Hepatocyte (in vitro differentiated cells): ENCODE measurements at regions not wholly inside any gene's neighbourhood (a gene's known extent, or its start where the extent isn't known, plus 50 kb on each side); places are given as distances from the start of the nearest gene placed in this dataset.

Experiments
- DNase-seq: peaks from one replicate; pipeline ENCODE4 v3.0.0-alpha.2; 2016; ENCODE audit warnings: low spot score
- H2AFZ ChIP-seq: fragments of 200-600 bp; sonication (generic); 2 replicates; pipeline ENCODE4 v1.6.0; 2016; ENCODE audit warnings: antibody characterized with exemption, mild to moderate bottlenecking
- H3K27ac ChIP-seq: fragments of 200-600 bp; sonication (generic); 2 replicates; pipeline ENCODE4 v1.5.1; 2016; ENCODE audit warnings: mild to moderate bottlenecking
- H3K27me3 ChIP-seq: fragments of 200-600 bp; sonication (generic); 2 replicates; pipeline ENCODE4 v1.6.1; 2016
- H3K36me3 ChIP-seq: fragments of 200-600 bp; sonication (generic); replicated peaks from 2 replicates; pipeline ENCODE4 v1.5.1; 2016; ENCODE audit warnings: low read depth; ENCODE audit not compliant: insufficient read depth
- H3K4me1 ChIP-seq: fragments of 200-600 bp; sonication (generic); 2 replicates; pipeline ENCODE4 v1.5.1; 2016; ENCODE audit warnings: mild to moderate bottlenecking, moderate library complexity; ENCODE audit not compliant: insufficient read depth
- H3K4me2 ChIP-seq: fragments of 200-600 bp; sonication (generic); 2 replicates; pipeline ENCODE4 v1.6.0; 2016
- H3K4me3 ChIP-seq: fragments of 200-600 bp; sonication (generic); 2 replicates; pipeline ENCODE4 v1.5.1; 2016; ENCODE audit warnings: mild to moderate bottlenecking
- H3K79me2 ChIP-seq: fragments of 200-600 bp; sonication (generic); 2 replicates; pipeline ENCODE4 v1.6.0; 2017; ENCODE audit warnings: mild to moderate bottlenecking
- H3K9me2 ChIP-seq: fragments of 200-600 bp; sonication (generic); replicated peaks from 2 replicates; pipeline ENCODE4 v1.6.0; 2017; ENCODE audit warnings: mild to moderate bottlenecking; ENCODE audit not compliant: insufficient read depth
- H3K9me3 ChIP-seq: fragments of 200-600 bp; sonication (generic); 2 replicates; pipeline ENCODE4 v1.5.1; 2016; ENCODE audit warnings: low read depth, mild to moderate bottlenecking
- H4K20me1 ChIP-seq: fragments of 200-600 bp; sonication (generic); 2 replicates; pipeline ENCODE4 v1.6.0; 2016; ENCODE audit warnings: mild to moderate bottlenecking; ENCODE audit not compliant: insufficient read depth, poor library complexity, severe bottlenecking
- CTCF ChIP-seq: fragments of 200-600 bp; sonication (generic); IDR thresholded peaks from 2 replicates; pipeline ENCODE4 v1.5.1; 2016; ENCODE audit warnings: antibody characterized with exemption, mild to moderate bottlenecking; ENCODE audit not compliant: poor library complexity
- EZH2 ChIP-seq: fragments of 200-600 bp; sonication (generic); IDR thresholded peaks from 2 replicates; pipeline ENCODE4 v1.6.1; 2016; ENCODE audit warnings: antibody characterized with exemption, mild to moderate bottlenecking, borderline replicate concordance
- EZH2phosphoT487 ChIP-seq: fragments of 200-600 bp; sonication (generic); IDR thresholded peaks from one replicate; pipeline ENCODE4 v1.6.1; 2018; ENCODE audit warnings: antibody characterized with exemption, mild to moderate bottlenecking, low read depth, moderate library complexity; ENCODE audit not compliant: unreplicated experiment, severe bottlenecking
- WGBS: methylation state at CpG from one replicate; pipeline ENCODE4 v1.1.6; 2016; ENCODE audit warnings: low lambda C conversion rate; ENCODE audit errors: missing lambda C conversion rate; 5-methylcytosine and 5-hydroxymethylcytosine counted together

- Histone ChIP-seq H3K27ac (no peak overlapping the region), H3K4me2 (no peak overlapping the region), H3K36me3 (no peaks in the 10 kb centered on the region), H2AFZ (no peak overlapping the region), H3K27me3 (no peaks in the 10 kb centered on the region), H3K79me2 (no peaks in the 10 kb centered on the region), H3K4me1 (no peaks in the 10 kb centered on the region), H3K4me3 (no peak overlapping the region), H3K9me2 (no peaks in the 10 kb centered on the region), H3K9me3 (no peaks in the 10 kb centered on the region), H4K20me1 (no peaks in the 10 kb centered on the region)
- TF ChIP-seq CTCF (no peak), EZH2phosphoT487 (no peak), EZH2 (no peak)
- no peak for DNase-seq
Observed at GRCh38 chr3:118468801-118469200, 565.8 kb downstream of the IGSF11 start.

GRCh38 chr3:118472586-118472985, 562.1 kb downstream of the IGSF11 start:
- H3K27ac ChIP-seq: no peak overlapping the region
- WGBS: 32% methylated on average over 1 of the region's 1 CpG

GRCh38 chr3:118473343-118473742, 561.3 kb downstream of the IGSF11 start:
- H3K36me3 ChIP-seq: no peaks in the 10 kb centered on the region
- DNase-seq: no peak
- peaks cover 7% of the 10 kb centered on the region for H3K4me1 ChIP-seq
- TF ChIP-seq EZH2: no peak
- no peak for TF ChIP-seq EZH2phosphoT487
- TF ChIP-seq CTCF: no peak
- no peaks in the 10 kb centered on the region for H3K79me2 ChIP-seq
- no peaks in the 10 kb centered on the region for H3K9me2 ChIP-seq
- no peak overlapping the region for H3K4me3 ChIP-seq
- no peaks in the 10 kb centered on the region for H3K27me3 ChIP-seq
- no peaks in the 10 kb centered on the region for H4K20me1 ChIP-seq
- H2AFZ ChIP-seq: no peak overlapping the region
- H3K27ac ChIP-seq: no peak overlapping the region
- H3K4me2 ChIP-seq: no peak overlapping the region
- H3K9me3 ChIP-seq: no peaks in the 10 kb centered on the region

More at GRCh38 chr3:118472586-118472985, 562.1 kb downstream of the IGSF11 start:
- Histone ChIP-seq H3K36me3 (no peaks in the 10 kb centered on the region), H3K9me3 (no peaks in the 10 kb centered on the region), H3K4me2 (no peak overlapping the region), H4K20me1 (no peaks in the 10 kb centered on the region), H3K27me3 (no peaks in the 10 kb centered on the region), H2AFZ (no peak overlapping the region), H3K4me1 (peaks cover 7% of the 10 kb centered on the region), H3K79me2 (no peaks in the 10 kb centered on the region), H3K4me3 (no peak overlapping the region), H3K9me2 (no peaks in the 10 kb centered on the region)
- DNase-seq: peak; percentile 10
- no peak for TF ChIP-seq EZH2phosphoT487
- no peak for TF ChIP-seq CTCF
- TF ChIP-seq EZH2: no peak

- Histone ChIP-seq H3K79me2 (no peaks in the 10 kb centered on the region), H2AFZ (no peak overlapping the region), H3K4me1 (peaks cover 7% of the 10 kb centered on the region), H4K20me1 (no peaks in the 10 kb centered on the region), H3K4me2 (no peak overlapping the region), H3K27ac (no peak overlapping the region), H3K9me3 (no peaks in the 10 kb centered on the region), H3K27me3 (no peaks in the 10 kb centered on the region), H3K36me3 (no peaks in the 10 kb centered on the region), H3K9me2 (no peaks in the 10 kb centered on the region), H3K4me3 (no peak overlapping the region)
- TF ChIP-seq CTCF (no peak), EZH2 (no peak), EZH2phosphoT487 (no peak)
- WGBS: 88% methylated on average over 2 of the region's 2 CpGs
- DNase-seq: no peak
Observed at GRCh38 chr3:118476885-118477618, 557.6 kb downstream of the IGSF11 start.
